ENCODE measurements at regions not wholly inside any gene's neighbourhood (a gene's known extent, or its start where the extent isn't known, plus 50 kb on each side); places are given as distances from the start of the nearest gene placed in this dataset.

DNA sequence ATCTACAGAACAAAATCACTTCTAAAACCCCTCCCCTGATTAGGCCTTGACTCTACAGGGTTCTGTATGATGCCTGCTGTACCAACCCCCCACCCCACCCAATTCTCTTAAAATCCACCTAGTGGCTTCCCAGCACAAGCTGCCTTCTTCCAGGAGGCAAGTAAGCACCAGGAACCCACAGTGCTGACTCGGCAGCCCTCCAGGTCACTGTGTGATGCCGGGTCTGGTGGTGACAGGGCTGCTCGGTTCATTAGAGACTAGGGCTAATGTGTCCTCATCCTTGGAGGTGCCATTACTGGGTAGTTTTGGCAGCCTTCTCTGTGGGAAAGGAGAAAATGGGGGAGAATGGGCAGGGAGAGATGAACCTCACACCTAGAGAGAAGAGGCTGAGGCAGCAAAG is 363.5 kb downstream of the PTPRU start:
- no peak for TF ChIP-seq FOXA2 (IDR thresholded peaks at IDR 0.05)
- no peak for TF ChIP-seq FOXA1 (IDR thresholded peaks at IDR 0.05)
- TF ChIP-seq, protein P1, sequence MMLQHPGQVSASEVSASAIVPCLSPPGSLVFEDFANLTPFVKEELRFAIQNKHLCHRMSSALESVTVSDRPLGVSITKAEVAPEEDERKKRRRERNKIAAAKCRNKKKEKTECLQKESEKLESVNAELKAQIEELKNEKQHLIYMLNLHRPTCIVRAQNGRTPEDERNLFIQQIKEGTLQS (IDR thresholded peaks at IDR 0.05): no peak
- TF ChIP-seq YY1 (IDR thresholded peaks at IDR 0.05): no peak
- TF ChIP-seq, protein P2, sequence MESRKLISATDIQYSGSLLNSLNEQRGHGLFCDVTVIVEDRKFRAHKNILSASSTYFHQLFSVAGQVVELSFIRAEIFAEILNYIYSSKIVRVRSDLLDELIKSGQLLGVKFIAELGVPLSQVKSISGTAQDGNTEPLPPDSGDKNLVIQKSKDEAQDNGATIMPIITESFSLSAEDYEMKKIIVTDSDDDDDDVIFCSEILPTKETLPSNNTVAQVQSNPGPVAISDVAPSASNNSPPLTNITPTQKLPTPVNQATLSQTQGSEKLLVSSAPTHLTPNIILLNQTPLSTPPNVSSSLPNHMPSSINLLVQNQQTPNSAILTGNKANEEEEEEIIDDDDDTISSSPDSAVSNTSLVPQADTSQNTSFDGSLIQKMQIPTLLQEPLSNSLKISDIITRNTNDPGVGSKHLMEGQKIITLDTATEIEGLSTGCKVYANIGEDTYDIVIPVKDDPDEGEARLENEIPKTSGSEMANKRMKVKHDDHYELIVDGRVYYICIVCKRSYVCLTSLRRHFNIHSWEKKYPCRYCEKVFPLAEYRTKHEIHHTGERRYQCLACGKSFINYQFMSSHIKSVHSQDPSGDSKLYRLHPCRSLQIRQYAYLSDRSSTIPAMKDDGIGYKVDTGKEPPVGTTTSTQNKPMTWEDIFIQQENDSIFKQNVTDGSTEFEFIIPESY (IDR thresholded peaks at IDR 0.05): no peak
- TF ChIP-seq, protein P3, sequence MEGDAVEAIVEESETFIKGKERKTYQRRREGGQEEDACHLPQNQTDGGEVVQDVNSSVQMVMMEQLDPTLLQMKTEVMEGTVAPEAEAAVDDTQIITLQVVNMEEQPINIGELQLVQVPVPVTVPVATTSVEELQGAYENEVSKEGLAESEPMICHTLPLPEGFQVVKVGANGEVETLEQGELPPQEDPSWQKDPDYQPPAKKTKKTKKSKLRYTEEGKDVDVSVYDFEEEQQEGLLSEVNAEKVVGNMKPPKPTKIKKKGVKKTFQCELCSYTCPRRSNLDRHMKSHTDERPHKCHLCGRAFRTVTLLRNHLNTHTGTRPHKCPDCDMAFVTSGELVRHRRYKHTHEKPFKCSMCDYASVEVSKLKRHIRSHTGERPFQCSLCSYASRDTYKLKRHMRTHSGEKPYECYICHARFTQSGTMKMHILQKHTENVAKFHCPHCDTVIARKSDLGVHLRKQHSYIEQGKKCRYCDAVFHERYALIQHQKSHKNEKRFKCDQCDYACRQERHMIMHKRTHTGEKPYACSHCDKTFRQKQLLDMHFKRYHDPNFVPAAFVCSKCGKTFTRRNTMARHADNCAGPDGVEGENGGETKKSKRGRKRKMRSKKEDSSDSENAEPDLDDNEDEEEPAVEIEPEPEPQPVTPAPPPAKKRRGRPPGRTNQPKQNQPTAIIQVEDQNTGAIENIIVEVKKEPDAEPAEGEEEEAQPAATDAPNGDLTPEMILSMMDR (IDR thresholded peaks at IDR 0.05; ENCODE audit: low read depth, low read length, missing input control): no peak
- TF ChIP-seq JUND (IDR thresholded peaks at IDR 0.05): no peak
- TF ChIP-seq SP1 (IDR thresholded peaks at IDR 0.05): no peak
- TF ChIP-seq HNF4G (IDR thresholded peaks at IDR 0.05): no peak
- no peak for TF ChIP-seq RAD21 (IDR thresholded peaks at IDR 0.05)
- no peak for TF ChIP-seq REST (IDR thresholded peaks at IDR 0.05)
- no peak for TF ChIP-seq GABPA (IDR thresholded peaks at IDR 0.05 in 1 of 2, conservative IDR thresholded peaks at IDR 0.05 in 1 of 2)
- no peak for TF ChIP-seq MAX (IDR thresholded peaks at IDR 0.05)
- TF ChIP-seq TAF1 (conservative IDR thresholded peaks at IDR 0.05): no peak
- TF ChIP-seq EGR1 (IDR thresholded peaks at IDR 0.05; ENCODE audit: low read depth in 2 of 2): no peak
- no peak for TF ChIP-seq RXRA (IDR thresholded peaks at IDR 0.05)
- Histone ChIP-seq H3K4me3 (ENCODE audit: low read depth in 1 of 3, low read length in 3 of 3) (no peak overlapping the region), H3K9me3 (ENCODE audit: control insufficient read depth in 4 of 4, low read length in 3 of 4) (no peaks in the 10 kb centered on the region), H3K4me1 (ENCODE audit: control insufficient read depth in 4 of 4, insufficient read depth in 4 of 4, low read length in 3 of 4) (peaks cover 0 to 8% (median 7%) of the 10 kb centered on the region in 4 donors), H3K9ac (ENCODE audit: low read depth in 1 of 2, low read length in 2 of 2) (no peak overlapping the region), H3K27ac (ENCODE audit: low read depth in 1 of 2, low read length in 2 of 2) (no peak overlapping the region), H3K27me3 (ENCODE audit: control insufficient read depth in 4 of 4, insufficient read depth in 4 of 4, low read length in 3 of 4) (no peaks in the 10 kb centered on the region), H3K36me3 (ENCODE audit: control insufficient read depth in 4 of 4, insufficient read depth in 3 of 4, low read depth in 1 of 4, low read length in 3 of 4) (no peaks in the 10 kb centered on the region)
- peak; percentile 30 for DNase-seq (ENCODE audit: low spot score)
- WGBS: 73% methylated on average over 3 of the region's 3 CpGs

DNA sequence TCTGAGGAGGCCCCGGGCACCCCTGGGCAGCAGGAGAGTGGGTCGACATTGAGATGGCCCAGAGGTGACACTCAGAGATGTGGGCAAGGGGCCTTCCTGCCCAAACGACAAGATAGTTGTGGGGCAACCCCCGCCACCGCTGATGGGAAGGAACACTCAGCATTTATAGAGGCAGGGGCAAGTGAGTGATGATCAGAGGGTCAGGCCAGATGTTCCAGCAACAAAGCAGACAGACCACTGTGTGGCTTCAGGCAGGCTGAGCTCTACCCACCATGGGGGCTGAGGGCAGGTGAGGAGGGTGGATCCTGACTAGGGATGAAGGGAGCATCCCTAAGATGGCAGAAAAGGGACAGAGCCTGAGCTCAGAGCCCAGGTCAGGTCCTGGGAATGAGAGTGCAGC is 362.7 kb downstream of the PTPRU start:
- TF ChIP-seq YY1 (IDR thresholded peaks at IDR 0.05): no peak
- TF ChIP-seq HNF4A (conservative IDR thresholded peaks at IDR 0.05): no peak
- no peak for TF ChIP-seq RXRA (IDR thresholded peaks at IDR 0.05)
- no peak for TF ChIP-seq HNF4G (IDR thresholded peaks at IDR 0.05)
- no peak for TF ChIP-seq NR2F2 (IDR thresholded peaks at IDR 0.05)
- H3K9me3 ChIP-seq (ENCODE audit: control insufficient read depth in 4 of 4, low read length in 3 of 4): no peaks in the 10 kb centered on the region
- WGBS: 80% methylated on average over 5 of the region's 5 CpGs
- no peak overlapping the region for H3K9ac ChIP-seq (ENCODE audit: low read depth in 1 of 2, low read length in 2 of 2)
- no peaks in the 10 kb centered on the region for H3K36me3 ChIP-seq (ENCODE audit: control insufficient read depth in 4 of 4, insufficient read depth in 3 of 4, low read depth in 1 of 4, low read length in 3 of 4)
- DNase-seq (ENCODE audit: low spot score): peak; percentile 3
- no peaks in the 10 kb centered on the region for H3K27me3 ChIP-seq (ENCODE audit: control insufficient read depth in 4 of 4, insufficient read depth in 4 of 4, low read length in 3 of 4)
- peaks cover 0 to 8% (median 7%) of the 10 kb centered on the region in 4 donors for H3K4me1 ChIP-seq (ENCODE audit: control insufficient read depth in 4 of 4, insufficient read depth in 4 of 4, low read length in 3 of 4)
- H3K27ac ChIP-seq (ENCODE audit: low read depth in 1 of 2, low read length in 2 of 2): no peak overlapping the region
- no peak overlapping the region for H3K4me3 ChIP-seq (ENCODE audit: low read depth in 1 of 3, low read length in 3 of 3)
